Adrenal gland (tissue), 5 donors: ENCODE measurements at regions not wholly inside any gene's neighbourhood (a gene's known extent, or its start where the extent isn't known, plus 50 kb on each side); places are given as distances from the start of the nearest gene placed in this dataset.

Experiments
- CTCF ChIP-seq, 6 experiments: fragments of 450-650 bp in 4 of 6; fragments of 200-600 bp in 2 of 6; sonication (generic) in 1 of 6; IDR thresholded peaks; 1 replicate in 5 of 6; 2 replicates in 1 of 6; pipeline versions ENCODE4 v1.5.1 to v1.8.0; 2016 to 2021; ENCODE audit warnings: antibody characterized with exemption in 6 of 6, mild to moderate bottlenecking in 2 of 6, moderate library complexity in 1 of 6
- POLR2A ChIP-seq, 2 donors: fragments of 450-650 bp; IDR thresholded peaks; one replicate each; pipeline ENCODE4 v1.6.1; 2017; ENCODE audit warnings: antibody characterized with exemption in 2 of 2, mild to moderate bottlenecking in 2 of 2, moderate library complexity in 1 of 2
- donor health status: DM: no; HTN: no; CAD: no.

GRCh38 chr5:135628771-135629563, 50.2 kb upstream of the CXCL14 start:
- TF ChIP-seq CTCF (IDR thresholded peaks at IDR 0.05) (no peak), POLR2A (IDR thresholded peaks at IDR 0.05) (no peak)
